HCT116 (cell line): ENCODE measurements at regions not wholly inside any gene's neighbourhood (a gene's known extent, or its start where the extent isn't known, plus 50 kb on each side); places are given as distances from the start of the nearest gene placed in this dataset.

ENCODE experiments used
- ATAC-seq: fragments of 200-7000 bp; cut with Tn5 transposase; 2 replicates; pipeline ENCODE4 v1.9.1; 2020; ENCODE audit warnings: mild to moderate bottlenecking, moderate library complexity
- BruUV-seq: library from RNA; stranded (reverse); fragments of 400-500 nt; replicated peaks from 2 replicates; lab custom pipeline; 2021; lab: Mats Ljungman, UMichigan
- CTCF ChIA-PET: fragments of 300-600 bp; sonication (Branson Sonifier 250); formaldehyde crosslinking; loops from one replicate; lab custom pipeline; 2021; ENCODE audit warnings: antibody characterized with exemption; lab: Charles Lee
- POLR2A ChIA-PET: fragments of 300-600, 350-600 bp; sonication (Branson Sonifier 250); formaldehyde crosslinking; loops from one replicate; lab custom pipeline; 2021; ENCODE audit warnings: antibody characterized with exemption; lab: Charles Lee
- RAD21 ChIA-PET, 2 experiments: fragments of 300-600 bp; sonication (Branson Sonifier 250); formaldehyde crosslinking; loops; one replicate each; lab custom pipeline; 2023; ENCODE audit warnings: low total read pairs in 2 of 2; ENCODE audit not compliant: uncharacterized antibody in 2 of 2, unreplicated experiment in 2 of 2, low non-redundant PET in 1 of 2; lab: Charles Lee
- DNase-seq: peaks from one replicate; pipeline ENCODE4 v3.0.0-alpha.2; 2010; ENCODE audit warnings: low read depth, low spot score
- H2AFZ ChIP-seq: fragments of 200-600 bp; shearing (Covaris generic), sonication (generic); 2 replicates; pipeline ENCODE4 v1.6.1; 2017; ENCODE audit warnings: low read depth, mixed run types, mixed read lengths, antibody characterized with exemption, low read length; ENCODE audit not compliant: poor library complexity, severe bottlenecking
- H3K27ac ChIP-seq: 2 replicates; pipeline ENCODE4 v1.5.1; 2012; ENCODE audit warnings: low read depth, low read length
- H3K27me3 ChIP-seq: fragments of 200-600 bp; sonication (generic); 2 replicates; pipeline ENCODE4 v1.6.1; 2016; ENCODE audit warnings: mixed run types, low read length, mixed read lengths; ENCODE audit not compliant: insufficient read depth
- H3K36me3 ChIP-seq, 2 experiments: fragments of 200-500 bp in 1 of 2; fragments of 200-600 bp in 1 of 2; sonication (Bioruptor generic) in 1 of 2; sonication (generic) in 1 of 2; 2 replicates each; pipeline versions ENCODE4 v1.5.1 to v1.6.1; 2014 to 2016; ENCODE audit warnings: low read length in 2 of 2, inconsistent platforms in 1 of 2, mixed read lengths in 1 of 2, mixed run types in 1 of 2; ENCODE audit not compliant: insufficient read depth in 2 of 2, control insufficient read depth in 1 of 2
- H3K4me1 ChIP-seq, 2 experiments: fragments of 200-600 bp in 1 of 2; sonication (generic) in 1 of 2; 2 replicates each; pipeline versions ENCODE4 v1.5.1 to v1.6.1; 2012 to 2017; ENCODE audit warnings: low read length in 2 of 2, inconsistent platforms in 1 of 2, mild to moderate bottlenecking in 1 of 2, mixed read lengths in 1 of 2, mixed run types in 1 of 2, moderate library complexity in 1 of 2; ENCODE audit not compliant: insufficient read depth in 2 of 2, control insufficient read depth in 1 of 2
- H3K4me2 ChIP-seq: fragments of 200-600 bp; sonication (generic); 2 replicates; pipeline ENCODE4 v1.6.1; 2017; ENCODE audit warnings: mixed run types, low read length, mixed read lengths
- H3K4me3 ChIP-seq, 2 experiments: fragments of 200-600 bp in 1 of 2; sonication (generic) in 1 of 2; replicated peaks in 1 of 2; 2 replicates each; pipeline ENCODE4 v1.5.1; 2011 to 2016; ENCODE audit warnings: low read length in 2 of 2, control low read depth in 1 of 2, low read depth in 1 of 2, mild to moderate bottlenecking in 1 of 2, mixed read lengths in 1 of 2, mixed run types in 1 of 2
- H3K79me2 ChIP-seq: fragments of 200-600 bp; sonication (generic); 2 replicates; pipeline ENCODE4 v1.6.1; 2017; ENCODE audit warnings: mild to moderate bottlenecking, mixed run types, low read length, moderate library complexity, mixed read lengths; ENCODE audit not compliant: insufficient read depth
- H3K9ac ChIP-seq: fragments of 200-600 bp; sonication (generic); 2 replicates; pipeline ENCODE4 v1.6.1; 2016; ENCODE audit warnings: low read length, mixed read lengths
- H3K9me2 ChIP-seq: fragments of 200-600 bp; sonication (generic), shearing (Covaris generic); 2 replicates; pipeline ENCODE4 v1.6.1; 2017; ENCODE audit warnings: mixed run types, mild to moderate bottlenecking, moderate library complexity; ENCODE audit not compliant: insufficient read depth
- H3K9me3 ChIP-seq, 2 experiments: fragments of 200-500 bp in 1 of 2; fragments of 200-600 bp in 1 of 2; sonication (Bioruptor generic) in 1 of 2; sonication (generic) in 1 of 2; 2 replicates each; pipeline ENCODE4 v1.6.1; 2014 to 2017; ENCODE audit warnings: low read length in 2 of 2, mixed read lengths in 2 of 2, inconsistent platforms in 1 of 2, low read depth in 1 of 2, mild to moderate bottlenecking in 1 of 2, mixed run types in 1 of 2, moderate library complexity in 1 of 2; ENCODE audit not compliant: control insufficient read depth in 1 of 2, insufficient read depth in 1 of 2
- H4K20me1 ChIP-seq: fragments of 200-600 bp; sonication (generic), shearing (Covaris generic); 2 replicates; pipeline ENCODE4 v1.6.1; 2017; ENCODE audit warnings: mixed run types, mild to moderate bottlenecking, moderate library complexity; ENCODE audit not compliant: insufficient read depth
- CEBPB ChIP-seq: IDR thresholded peaks from 2 replicates; pipeline ENCODE4 v1.6.1; 2012; ENCODE audit warnings: low read depth
- CTCF ChIP-seq, 3 experiments: fragments of 200-600 bp in 1 of 3; sonication (generic) in 1 of 3; IDR thresholded peaks in 2 of 3; conservative IDR thresholded peaks in 1 of 3; 2 replicates each; pipeline ENCODE4 v1.5.1; 2012 to 2017; ENCODE audit warnings: low read depth in 2 of 3, low read length in 2 of 3, antibody characterized with exemption in 1 of 3, borderline replicate concordance in 1 of 3, control low read depth in 1 of 3, mild to moderate bottlenecking in 1 of 3, mixed read lengths in 1 of 3, mixed run types in 1 of 3, moderate library complexity in 1 of 3; ENCODE audit not compliant: insufficient read depth in 1 of 3
- EZH2phosphoT487 ChIP-seq: fragments of 200-600 bp; IDR thresholded peaks from 2 replicates; pipeline ENCODE4 v1.6.1; 2018; ENCODE audit warnings: antibody characterized with exemption, borderline replicate concordance
- MAX ChIP-seq: IDR thresholded peaks from 2 replicates; pipeline ENCODE4 v1.6.1; 2012
- SRF ChIP-seq: IDR thresholded peaks from 2 replicates; pipeline ENCODE4 v1.6.1; 2012; ENCODE audit warnings: low read depth
- ZBTB33 ChIP-seq: IDR thresholded peaks from 2 replicates; pipeline ENCODE4 v1.6.1; 2011; ENCODE audit warnings: mild to moderate bottlenecking, low read length, moderate library complexity; ENCODE audit not compliant: insufficient replicate concordance; ENCODE audit errors: extremely low read depth
- ZFX ChIP-seq: fragments of 450-650 bp; IDR thresholded peaks from 2 replicates; pipeline ENCODE4 v1.6.1; 2017
- intact Hi-C: fragments of 100-400 bp; cut with micrococcal nuclease; formaldehyde crosslinking; loops from 2 replicates; pipeline ENCODE4 v1.10.0; 2022
- TF ChIP-seq, protein P1 (sequence below): IDR thresholded peaks from 2 replicates; pipeline ENCODE4 v1.6.1; 2012

DNA sequence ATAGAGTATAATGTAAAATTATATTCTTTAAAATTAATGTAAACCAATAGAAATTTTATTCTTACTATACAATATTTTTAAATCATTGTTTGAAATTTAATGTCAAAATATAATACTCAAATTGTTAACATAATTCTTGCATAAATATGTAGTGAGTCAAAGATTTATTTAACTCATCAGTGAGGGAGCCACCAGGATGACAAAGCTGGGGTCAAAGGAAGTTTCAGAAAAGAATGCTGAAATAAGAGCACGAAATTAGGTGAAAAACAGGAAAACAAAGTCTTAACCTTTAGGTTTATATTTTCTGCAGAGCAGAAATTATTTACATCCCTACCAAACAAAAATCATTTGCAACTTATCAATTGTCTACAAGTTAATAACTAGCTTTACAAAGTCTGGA, 74.1 kb downstream of the DIPK2A start:
- Histone ChIP-seq H3K27me3 (no peaks in the 10 kb centered on the region), H4K20me1 (no peaks in the 10 kb centered on the region), H3K9me2 (no peaks in the 10 kb centered on the region), H3K79me2 (no peaks in the 10 kb centered on the region), H3K4me2 (no peak overlapping the region), H3K4me3 (no peak overlapping the region), H2AFZ (no peak overlapping the region), H3K9me3 (no peaks in the 10 kb centered on the region), H3K27ac (no peak overlapping the region), H3K9ac (no peak overlapping the region), H3K36me3 (no peaks in the 10 kb centered on the region), H3K4me1 (no peaks in the 10 kb centered on the region)
- BruUV-seq: no TSS peak
- ATAC-seq: no peak
- CTCF ChIA-PET: no interaction called here
- intact Hi-C loops: no loop called here
- no peak for DNase-seq
- RAD21 ChIA-PET: no interaction called here
- TF ChIP-seq MAX (no peak), ZBTB33 (no peak), ZFX (no peak), EZH2phosphoT487 (no peak), SRF (no peak), CEBPB (no peak), CTCF (IDR thresholded peaks at IDR 0.05 in 2 of 3, conservative IDR thresholded peaks at IDR 0.05 in 1 of 3; ENCODE audit: borderline replicate concordance in 1 of 3, insufficient read depth in 1 of 3, low read depth in 2 of 3, low read length in 2 of 3) (no peak)
- TF ChIP-seq, protein P1, sequence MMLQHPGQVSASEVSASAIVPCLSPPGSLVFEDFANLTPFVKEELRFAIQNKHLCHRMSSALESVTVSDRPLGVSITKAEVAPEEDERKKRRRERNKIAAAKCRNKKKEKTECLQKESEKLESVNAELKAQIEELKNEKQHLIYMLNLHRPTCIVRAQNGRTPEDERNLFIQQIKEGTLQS: no peak
- POLR2A ChIA-PET: no interaction called here
